Kidney (tissue), 13 donors: ENCODE measurements at regions not wholly inside any gene's neighbourhood (a gene's known extent, or its start where the extent isn't known, plus 50 kb on each side); places are given as distances from the start of the nearest gene placed in this dataset.

Experiments
- DNase-seq, 5 donors: peaks; one replicate each; pipeline ENCODE4 v3.0.0-alpha.2; 2013 to 2020
- FAIRE-seq: peaks from 2 replicates; lab custom pipeline; 2012; peaks lifted over from hg19 to GRCh38; lab: Jason Lieb, UNC
- H3K27ac ChIP-seq, 2 donors: one replicate each; pipeline ENCODE4 v1.7.0; 2013; ENCODE audit warnings: low read depth in 2 of 2, low read length in 2 of 2, inconsistent platforms in 1 of 2
- H3K27me3 ChIP-seq: one replicate; pipeline ENCODE4 v1.7.1; 2013; ENCODE audit warnings: low read length, inconsistent platforms; ENCODE audit not compliant: control insufficient read depth, insufficient read depth
- H3K36me3 ChIP-seq, 3 donors: one replicate each; pipeline versions ENCODE4 v1.7.0 to v1.7.1; 2013; ENCODE audit warnings: low read length in 3 of 3, control low read depth in 1 of 3, inconsistent platforms in 1 of 3; ENCODE audit not compliant: insufficient read depth in 3 of 3, control insufficient read depth in 2 of 3
- H3K4me1 ChIP-seq, 3 donors: one replicate each; pipeline versions ENCODE4 v1.7.0 to v1.7.1; 2013; ENCODE audit warnings: low read length in 3 of 3, inconsistent platforms in 1 of 3, low read depth in 1 of 3; ENCODE audit not compliant: control insufficient read depth in 2 of 3, insufficient read depth in 2 of 3
- H3K4me3 ChIP-seq, 3 donors: one replicate each; pipeline versions ENCODE4 v1.7.0 to v1.8.1; 2013; ENCODE audit warnings: low read length in 3 of 3, control low read depth in 1 of 3, inconsistent platforms in 1 of 3
- H3K9ac ChIP-seq, 3 donors: one replicate each; pipeline versions ENCODE4 v1.7.0 to v1.7.1; 2013; ENCODE audit warnings: low read length in 3 of 3, control low read depth in 1 of 3, inconsistent platforms in 1 of 3
- H3K9me3 ChIP-seq, 3 donors: one replicate each; pipeline versions ENCODE4 v1.7.0 to v1.7.1; 2013; ENCODE audit warnings: low read length in 3 of 3, control low read depth in 1 of 3, inconsistent platforms in 1 of 3; ENCODE audit not compliant: control insufficient read depth in 2 of 3, insufficient read depth in 1 of 3
- CTCF ChIP-seq: IDR thresholded peaks from 3 replicates; pipeline ENCODE4 v1.5.1; 2012; ENCODE audit warnings: mild to moderate bottlenecking, moderate library complexity, borderline replicate concordance; ENCODE audit not compliant: insufficient read depth; ENCODE audit errors: extremely low read depth
- intact Hi-C: fragments of 100-400 bp; cut with DNase I; formaldehyde crosslinking; loops from one replicate; pipeline ENCODE4 v1.11.1; 2022
- donor health status: control.
- donor health status: control.
- donor health status: control.
- donor health status: control.
- donor health status: control.
- donor health status: DM: yes; HTN: yes; CAD: no.
- donor health status: Normal renal cell carcinoma (clear cell type).

- no peaks in the 10 kb centered on the region for H3K36me3 ChIP-seq
- no peak overlapping the region for H3K4me3 ChIP-seq
- H3K9ac ChIP-seq, result no peak overlapping the region
- no peaks in the 10 kb centered on the region for H3K4me1 ChIP-seq
- FAIRE-seq (no peak), DNase-seq (no peak)
- no peaks in the 10 kb centered on the region for H3K27me3 ChIP-seq
- no peaks in the 10 kb centered on the region for H3K9me3 ChIP-seq
- H3K27ac ChIP-seq, result no peak overlapping the region
- intact Hi-C loops, result no loop called here
- TF ChIP-seq CTCF, result no peak
Observed at GRCh38 chr21:35920436-35920835, 139.9 kb downstream of the SETD4 start.

DNA sequence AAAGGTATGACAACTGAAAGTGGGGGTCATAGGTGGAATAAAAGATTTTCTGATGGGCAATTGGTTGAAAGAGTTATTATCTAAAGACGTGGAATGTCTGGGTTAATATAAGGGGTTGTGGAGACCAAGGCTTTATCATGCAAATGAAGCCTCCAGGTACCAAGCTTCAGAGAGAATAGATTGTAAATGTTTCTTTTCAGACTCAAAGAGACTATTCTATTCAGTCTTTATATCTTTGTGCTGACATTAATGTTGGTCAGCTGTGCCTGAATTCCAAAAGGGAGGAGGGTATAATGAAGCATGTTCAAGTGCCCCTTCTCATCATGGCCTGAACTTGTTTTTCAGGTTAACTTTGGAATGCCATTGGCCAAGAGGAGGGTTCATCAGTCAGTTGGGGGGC lies 145.3 kb downstream of the SETD4 start:
- Histone ChIP-seq H3K9me3 (no peaks in the 10 kb centered on the region), H3K4me3 (no peak overlapping the region), H3K27me3 (no peaks in the 10 kb centered on the region), H3K36me3 (no peaks in the 10 kb centered on the region), H3K9ac (no peak overlapping the region), H3K4me1 (no peaks in the 10 kb centered on the region), H3K27ac (no peak overlapping the region)
- DNase-seq, result no peak
- no peak for FAIRE-seq
- intact Hi-C loops, result no loop called here
- no peak for TF ChIP-seq CTCF

DNA sequence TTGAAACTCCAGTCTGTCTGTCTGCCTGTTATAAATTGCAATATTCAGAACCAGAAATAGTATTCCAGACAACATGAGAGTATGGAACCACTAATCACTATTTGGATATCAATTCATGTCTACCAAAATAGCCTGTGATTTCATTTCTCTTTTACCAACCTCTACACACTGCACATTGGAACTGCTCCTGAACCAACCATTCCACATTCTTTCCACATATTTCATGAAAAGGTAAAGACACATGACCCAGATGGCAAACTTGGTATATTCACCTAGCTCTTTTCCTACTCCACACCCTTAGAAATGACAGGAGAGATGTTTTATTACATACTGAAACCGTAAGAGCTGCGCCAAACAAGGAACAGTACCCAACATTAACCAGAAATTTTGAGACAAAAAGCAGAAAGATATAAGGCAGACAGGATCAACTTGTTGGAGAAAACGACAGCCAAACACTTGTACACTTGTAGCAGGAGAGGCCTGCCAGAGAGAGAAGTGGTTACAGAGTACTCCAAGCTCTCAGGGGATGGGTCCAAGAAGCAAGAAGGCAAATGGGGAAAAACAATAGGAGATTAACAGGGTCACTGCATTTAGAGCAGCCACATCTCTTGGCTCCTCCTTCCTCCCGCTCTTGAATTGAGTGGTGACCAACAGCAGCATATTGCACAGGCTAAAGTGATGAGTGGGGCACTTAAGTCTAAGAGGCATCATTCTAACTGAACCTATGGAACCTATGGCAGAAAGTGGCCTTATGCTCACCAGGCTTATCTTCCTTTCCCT lies 148.7 kb downstream of the SETD4 start:
- DNase-seq (no peak), FAIRE-seq (no peak)
- Histone ChIP-seq H3K27me3 (no peaks in the 10 kb centered on the region), H3K4me1 (no peaks in the 10 kb centered on the region), H3K4me3 (no peak overlapping the region), H3K36me3 (no peaks in the 10 kb centered on the region), H3K9me3 (no peaks in the 10 kb centered on the region), H3K9ac (no peak overlapping the region), H3K27ac (no peak overlapping the region)
- intact Hi-C loops, result no loop called here
- no peak for TF ChIP-seq CTCF
